Astrocyte of the cerebellum (primary cell): ENCODE measurements at regions not wholly inside any gene's neighbourhood (a gene's known extent, or its start where the extent isn't known, plus 50 kb on each side); places are given as distances from the start of the nearest gene placed in this dataset.
A peak's percentile ranks its signal among the peaks of the same experiment; 100 is the strongest.

Source experiments
- DNase-seq: peaks from one replicate; pipeline ENCODE4 v3.0.0-alpha.2; 2011; ENCODE audit warnings: low read depth
- H3K4me3 ChIP-seq: 2 replicates; pipeline ENCODE4 v1.5.1; 2011; ENCODE audit warnings: mild to moderate bottlenecking, low read depth, low read length, moderate library complexity
- in situ Hi-C: cut with HindIII; loops from 2 replicates; pipeline ENCODE4 v1.10.0; 2017; ENCODE audit warnings: low sequenced_read_pairs
- TF ChIP-seq, protein P1 (sequence below): IDR thresholded peaks from 2 replicates; pipeline ENCODE4 v1.5.1; 2012; ENCODE audit warnings: low read length, low read depth, moderate library complexity, mild to moderate bottlenecking; ENCODE audit errors: missing control alignments

DNA sequence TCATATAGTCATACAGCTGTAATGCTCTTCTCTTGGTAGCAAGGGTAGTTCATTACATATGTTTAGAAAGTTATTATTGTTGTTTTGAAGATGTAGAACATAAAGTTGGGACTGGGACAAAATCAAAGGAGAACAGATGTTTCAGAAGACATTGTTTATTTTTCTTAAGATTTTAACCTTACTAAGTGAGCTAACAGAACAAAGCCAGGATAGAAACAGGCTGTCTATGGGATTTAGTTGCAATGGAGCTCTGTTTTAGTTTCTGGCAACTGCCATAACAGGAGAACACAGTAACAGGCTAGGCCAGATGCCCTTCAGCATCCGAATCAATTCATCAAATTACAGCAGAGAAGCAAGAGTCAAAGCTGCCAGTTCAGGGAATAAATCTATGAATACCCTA is 382.4 kb downstream of the ARL4A start:
- DNase-seq: no peak
- no peak overlapping the region for H3K4me3 ChIP-seq
- TF ChIP-seq, protein P1, sequence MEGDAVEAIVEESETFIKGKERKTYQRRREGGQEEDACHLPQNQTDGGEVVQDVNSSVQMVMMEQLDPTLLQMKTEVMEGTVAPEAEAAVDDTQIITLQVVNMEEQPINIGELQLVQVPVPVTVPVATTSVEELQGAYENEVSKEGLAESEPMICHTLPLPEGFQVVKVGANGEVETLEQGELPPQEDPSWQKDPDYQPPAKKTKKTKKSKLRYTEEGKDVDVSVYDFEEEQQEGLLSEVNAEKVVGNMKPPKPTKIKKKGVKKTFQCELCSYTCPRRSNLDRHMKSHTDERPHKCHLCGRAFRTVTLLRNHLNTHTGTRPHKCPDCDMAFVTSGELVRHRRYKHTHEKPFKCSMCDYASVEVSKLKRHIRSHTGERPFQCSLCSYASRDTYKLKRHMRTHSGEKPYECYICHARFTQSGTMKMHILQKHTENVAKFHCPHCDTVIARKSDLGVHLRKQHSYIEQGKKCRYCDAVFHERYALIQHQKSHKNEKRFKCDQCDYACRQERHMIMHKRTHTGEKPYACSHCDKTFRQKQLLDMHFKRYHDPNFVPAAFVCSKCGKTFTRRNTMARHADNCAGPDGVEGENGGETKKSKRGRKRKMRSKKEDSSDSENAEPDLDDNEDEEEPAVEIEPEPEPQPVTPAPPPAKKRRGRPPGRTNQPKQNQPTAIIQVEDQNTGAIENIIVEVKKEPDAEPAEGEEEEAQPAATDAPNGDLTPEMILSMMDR: no peak
- in situ Hi-C loops: no loop called here

DNA sequence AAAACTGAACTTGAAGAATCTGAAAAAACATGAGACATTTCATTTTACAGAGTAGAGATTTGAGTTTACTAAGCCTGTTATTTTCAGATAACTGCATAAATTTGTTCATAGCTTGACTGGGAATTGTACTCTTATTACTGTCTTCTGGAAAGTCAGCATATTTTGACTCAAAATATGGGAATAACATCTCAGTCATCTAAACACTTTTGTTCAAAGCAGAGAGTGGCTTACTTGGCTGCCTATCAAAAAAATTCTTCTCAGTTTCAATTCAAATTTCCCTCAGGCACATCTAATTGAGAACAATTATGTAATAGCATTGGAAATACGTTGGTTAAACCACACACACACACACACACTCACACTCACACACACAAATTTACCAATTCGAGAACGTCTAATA is 384.6 kb downstream of the ARL4A start:
- peak; percentile 39 for DNase-seq
- no peak overlapping the region for H3K4me3 ChIP-seq
- TF ChIP-seq, protein P1: no peak
- in situ Hi-C loops: no loop called here

DNA sequence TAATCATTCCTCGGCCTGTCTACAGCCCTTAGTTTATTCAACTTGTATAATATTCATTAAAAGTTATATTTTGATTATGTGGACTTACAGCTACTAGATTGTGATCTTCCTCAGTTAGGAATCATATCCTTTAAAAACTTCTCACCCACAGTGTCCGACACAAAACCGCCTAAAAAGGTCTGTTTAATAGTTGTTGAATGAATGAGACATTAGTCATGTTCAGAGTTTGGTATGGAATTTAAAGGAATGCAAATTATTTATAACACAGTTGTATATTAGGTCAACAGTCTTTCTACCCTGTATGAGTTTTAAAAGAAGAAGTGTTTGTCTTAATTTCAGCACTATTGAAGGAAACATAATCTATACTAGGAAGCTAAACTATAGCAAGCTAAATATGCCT is 390.0 kb downstream of the ARL4A start:
- in situ Hi-C loops: no loop called here
- TF ChIP-seq, protein P1: no peak

DNA sequence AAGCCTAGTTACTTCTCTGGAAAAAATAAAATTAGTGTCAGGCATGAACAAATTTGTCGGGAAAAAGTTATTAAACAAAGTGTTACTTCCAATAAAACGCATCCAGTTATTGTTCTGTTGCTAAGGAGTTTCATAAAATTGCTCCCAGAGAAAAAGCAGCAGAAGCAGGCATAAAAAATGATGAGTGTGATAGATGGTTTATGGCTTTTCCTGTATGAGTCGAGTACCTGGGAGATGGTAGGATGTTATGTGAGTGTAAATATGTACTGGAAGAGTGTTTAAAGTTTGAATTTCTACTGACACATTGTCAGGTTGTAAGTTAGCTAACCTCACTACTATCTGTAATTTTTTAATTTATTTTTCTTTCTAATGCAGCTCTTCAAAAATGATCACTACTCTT is 390.7 kb downstream of the ARL4A start:
- DNase-seq: no peak
- in situ Hi-C loops: no loop called here
- no peak overlapping the region for H3K4me3 ChIP-seq
- TF ChIP-seq, protein P1: no peak

More for the DNA sequence above, 390.0 kb downstream of the ARL4A start:
- DNase-seq: peak; percentile 5
- H3K4me3 ChIP-seq: no peak overlapping the region

DNA sequence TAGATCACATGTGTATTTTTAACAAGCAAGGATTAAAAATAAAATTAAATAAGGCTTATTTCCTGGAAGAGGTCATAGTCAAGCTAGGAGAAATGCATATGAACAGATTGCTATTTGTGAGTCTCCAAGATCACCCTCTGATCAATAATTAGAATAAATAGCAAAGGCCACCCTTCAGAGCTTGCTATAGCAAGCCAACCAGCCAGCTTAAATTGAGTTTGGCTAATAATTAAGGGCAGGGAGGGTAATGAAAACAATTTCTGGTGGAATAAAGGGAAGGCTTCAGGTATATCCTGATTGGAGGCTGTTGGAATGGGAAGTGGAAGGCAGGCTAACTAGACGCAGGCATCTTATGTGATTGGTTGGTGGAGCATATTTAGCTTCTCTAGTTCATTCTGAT is 403.5 kb downstream of the ARL4A start:
- H3K4me3 ChIP-seq: no peak overlapping the region
- in situ Hi-C loops: no loop called here
- TF ChIP-seq, protein P1: no peak
- no peak for DNase-seq

DNA sequence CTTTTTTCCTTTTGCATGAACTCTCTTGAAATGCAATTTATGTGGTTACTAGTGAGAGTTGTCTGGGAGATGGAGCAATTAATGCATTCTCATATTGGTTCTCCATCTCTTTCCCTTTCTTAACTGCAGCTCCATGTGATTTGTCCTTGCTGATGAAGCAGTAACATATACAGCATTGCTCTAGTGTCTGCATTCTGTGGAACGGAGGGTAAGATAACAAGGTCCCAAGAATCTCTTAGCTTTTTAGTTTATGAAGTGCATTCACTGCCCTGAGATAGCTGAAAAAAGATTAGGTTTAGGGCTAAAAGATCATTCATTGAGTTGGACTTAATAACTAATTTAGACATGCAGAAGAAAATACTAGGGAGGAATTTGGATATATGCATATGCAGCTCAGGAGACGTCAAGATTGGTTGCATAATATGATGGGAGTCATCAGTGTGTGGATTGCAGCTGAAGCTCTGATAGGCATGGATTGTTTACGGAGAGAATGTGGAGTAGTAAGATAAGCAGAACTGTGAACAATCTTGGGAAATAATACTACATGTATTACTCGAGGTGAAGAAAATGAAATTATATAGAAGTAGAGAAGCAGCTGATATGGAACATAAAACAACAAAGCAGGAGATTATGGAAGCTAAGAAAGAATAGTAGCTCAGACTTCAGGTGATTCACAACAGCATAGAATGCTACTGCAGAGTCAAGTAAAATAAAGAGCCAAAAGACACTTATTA is 404.7 kb downstream of the ARL4A start:
- in situ Hi-C loops: no loop called here
- TF ChIP-seq, protein P1: no peak
- DNase-seq: no peak
- no peak overlapping the region for H3K4me3 ChIP-seq
